GM18868 (cell line): ENCODE measurements at regions not wholly inside any gene's neighbourhood (a gene's known extent, or its start where the extent isn't known, plus 50 kb on each side); places are given as distances from the start of the nearest gene placed in this dataset.
"Not testable (repeated sequence)": the region's sequence is repeated elsewhere in the genome, so short reads cannot be mapped to it uniquely, and the experiment has no call there.

Source experiments
- ATAC-seq: cut with Tn5 transposase; IDR thresholded peaks from one replicate; pipeline ENCODE4 v1.9.1; 2021; ENCODE audit warnings: mild to moderate bottlenecking, moderate library complexity; ENCODE audit not compliant: unreplicated experiment

DNA sequence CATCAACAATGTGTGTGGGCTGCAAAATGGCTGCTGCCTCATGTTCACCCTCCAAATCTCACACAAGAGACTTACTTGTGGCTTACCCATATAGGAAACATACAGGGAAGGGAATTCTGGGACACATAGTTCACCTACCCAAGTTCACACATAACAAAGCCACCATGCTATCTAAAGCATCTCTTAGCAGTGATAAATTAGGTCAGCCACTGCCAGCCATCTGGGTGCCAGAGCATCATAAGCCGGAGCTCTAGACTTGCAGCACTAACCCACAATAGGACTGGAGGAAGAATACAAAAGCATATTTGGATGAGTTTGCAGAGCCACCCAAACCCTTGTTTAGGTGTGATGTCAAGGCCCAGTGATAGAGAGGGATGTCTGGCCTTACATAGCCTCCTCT is 321.7 kb downstream of the SEC16B start:
- no peak for ATAC-seq

DNA sequence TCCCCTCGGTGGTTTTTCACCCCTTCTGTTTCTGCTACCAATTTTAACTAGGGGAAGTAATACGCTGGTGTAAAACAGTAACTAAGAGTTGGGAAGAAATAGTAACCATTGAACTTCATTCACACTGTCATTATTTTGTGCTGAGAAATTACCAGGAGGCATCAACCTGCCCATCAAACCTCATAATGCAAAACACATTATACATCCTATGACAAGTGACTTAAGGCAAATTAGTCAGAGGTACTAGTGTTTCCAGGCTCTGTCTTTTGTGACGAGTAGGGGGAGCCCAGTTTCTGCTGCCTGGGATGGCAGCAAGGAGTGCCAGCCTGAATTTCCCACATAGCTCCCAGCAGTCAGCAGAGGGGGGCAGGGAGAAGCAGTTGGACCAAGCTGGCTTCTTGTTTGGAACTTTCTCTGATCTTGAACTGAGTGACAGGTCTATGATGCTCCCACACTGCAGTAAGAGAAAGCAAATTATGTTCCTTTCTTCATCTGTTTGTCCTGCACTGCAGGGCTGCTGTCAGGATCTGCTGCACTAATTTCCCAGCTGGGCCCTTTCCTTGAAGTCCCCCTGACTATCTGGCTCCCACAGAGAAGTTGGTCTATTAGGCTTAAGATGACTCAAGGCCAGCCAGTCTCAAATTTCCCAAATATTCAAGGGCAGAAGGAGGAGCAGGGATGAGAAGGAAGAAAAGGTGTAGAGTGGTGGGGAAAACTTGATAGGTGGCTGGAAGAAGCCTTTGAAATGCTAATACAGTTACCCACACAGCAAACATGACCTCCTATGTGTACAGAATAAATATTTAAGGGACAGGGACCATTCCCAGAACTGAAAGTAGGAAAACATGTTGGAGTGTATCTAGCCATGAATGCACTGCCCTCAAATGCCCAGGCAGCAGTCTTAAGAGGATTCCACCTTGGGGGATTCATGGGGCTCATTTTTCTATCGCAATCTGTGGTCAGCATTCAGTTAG is 322.8 kb downstream of the SEC16B start:
- ATAC-seq: no peak

DNA sequence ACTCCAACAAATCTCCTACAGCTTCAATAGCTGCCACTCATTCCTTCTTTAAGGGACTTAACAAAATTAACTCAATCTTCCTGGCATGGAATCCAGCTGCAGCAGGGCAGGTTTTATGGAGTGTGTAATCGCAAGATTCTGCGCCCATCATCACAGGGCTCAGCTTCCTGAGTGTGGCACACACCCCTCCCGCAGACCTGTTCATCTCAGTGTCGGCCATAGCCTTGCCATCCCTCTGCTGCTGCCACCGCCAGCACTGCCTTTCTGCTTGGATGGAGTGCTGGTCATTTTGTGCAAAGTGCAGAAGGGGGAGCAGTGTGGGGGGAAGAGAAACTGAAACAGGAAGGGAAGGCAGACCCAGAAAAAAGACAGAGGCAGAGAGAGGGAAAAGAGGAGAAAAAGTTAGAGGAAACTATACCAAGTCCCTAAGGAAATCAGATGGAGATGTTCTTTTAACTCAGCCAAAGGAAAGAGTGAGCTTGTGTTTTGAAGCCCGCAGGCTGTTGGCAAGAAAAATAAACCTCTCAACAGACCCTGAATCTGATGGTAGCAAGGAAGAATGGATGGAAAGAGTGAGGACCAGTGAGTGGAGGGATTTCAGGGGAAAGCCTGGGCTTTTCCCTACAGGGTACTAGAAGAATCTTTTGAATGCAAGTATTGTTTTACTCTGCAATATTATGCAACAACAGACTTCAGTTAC is 324.2 kb downstream of the SEC16B start:
- ATAC-seq: no peak

DNA sequence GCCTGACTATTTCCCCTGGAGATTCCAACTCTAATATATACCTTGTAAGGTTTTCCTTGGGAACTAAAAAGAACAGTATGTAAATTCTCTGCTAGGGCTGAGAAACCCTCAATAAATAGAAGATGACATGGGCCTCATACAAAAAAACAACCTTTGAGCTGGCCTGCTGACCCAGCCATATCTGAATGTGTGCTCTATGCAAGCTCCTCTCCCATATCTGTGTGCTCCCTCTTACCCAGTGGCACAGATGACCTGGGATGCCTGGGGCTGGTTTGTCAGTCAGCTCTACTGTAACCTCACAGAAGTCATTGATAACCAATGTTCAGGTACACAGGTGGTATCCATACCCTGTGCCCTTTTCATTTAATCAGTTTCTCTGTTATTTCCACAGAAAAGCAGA is 329.2 kb downstream of the SEC16B start:
- ATAC-seq: no peak

DNA sequence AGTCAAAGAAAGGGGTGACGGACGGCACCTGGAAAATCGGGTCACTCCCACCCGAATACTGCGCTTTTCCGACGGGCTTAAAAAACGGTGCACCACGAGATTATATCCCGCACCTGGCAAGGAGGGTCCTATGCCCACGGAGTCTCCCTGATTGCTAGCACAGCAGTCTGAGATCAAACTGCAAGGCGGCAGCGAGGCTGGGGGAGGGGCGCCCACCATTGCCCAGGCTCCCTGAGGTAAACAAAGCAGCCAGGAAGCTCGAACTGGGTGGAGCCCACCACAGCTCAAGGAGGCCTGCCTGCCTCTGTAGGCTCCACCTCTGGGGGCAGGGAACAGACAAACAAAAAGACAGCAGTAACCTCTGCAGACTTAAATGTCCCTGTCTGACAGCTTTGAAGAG is 335.7 kb downstream of the SEC16B start:
- not testable (repeated sequence) for ATAC-seq

DNA sequence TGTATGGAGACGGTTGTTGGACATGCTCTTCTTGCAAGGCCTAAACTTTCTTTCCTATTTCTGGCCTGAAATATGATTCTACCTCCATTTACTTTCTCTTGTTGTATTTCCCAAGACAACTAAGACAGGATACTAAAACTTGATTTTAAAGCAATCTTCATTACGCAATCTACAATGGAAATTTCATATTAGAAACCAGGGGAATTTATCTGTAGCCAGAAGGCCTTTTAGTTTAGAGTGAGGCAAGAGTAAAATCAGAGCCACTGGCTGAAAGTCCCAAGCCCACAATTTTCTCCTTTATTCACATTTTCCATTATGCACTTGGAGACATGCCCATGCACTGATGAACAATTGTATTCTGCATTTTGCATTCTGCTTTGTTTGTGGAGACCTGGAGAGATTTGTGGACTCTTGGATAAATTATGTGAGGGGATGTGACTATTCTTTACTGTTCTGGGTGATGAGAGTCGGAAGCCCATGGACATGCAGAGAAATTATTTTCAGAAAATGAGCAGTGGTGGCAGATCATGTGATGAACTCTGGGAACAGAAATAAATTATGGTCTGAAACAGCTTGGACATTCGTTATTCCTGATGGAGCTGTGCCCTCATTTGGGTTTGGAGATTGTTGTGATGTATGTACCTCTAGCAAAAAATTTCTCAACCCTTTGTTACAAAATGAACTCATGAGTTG is 336.8 kb downstream of the SEC16B start:
- no peak for ATAC-seq

DNA sequence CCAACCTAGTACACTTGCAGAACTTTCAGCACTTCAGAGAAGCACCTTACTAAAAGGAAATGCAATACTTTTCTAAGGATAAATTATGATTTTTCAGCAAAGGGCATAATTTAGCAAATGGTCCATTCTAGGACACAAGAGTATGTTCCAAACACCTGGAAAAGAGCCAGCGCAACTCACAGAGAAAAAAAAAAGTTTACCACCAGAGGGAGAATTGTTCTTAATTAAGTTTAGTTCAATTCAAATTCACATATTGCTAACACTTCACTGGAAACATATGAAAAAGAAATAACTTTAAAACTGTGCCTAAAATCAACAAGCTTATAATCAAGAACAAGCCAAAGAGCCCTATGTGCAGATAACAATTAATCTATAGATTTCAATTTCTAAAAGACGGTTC is 338.1 kb downstream of the SEC16B start:
- no peak for ATAC-seq

DNA sequence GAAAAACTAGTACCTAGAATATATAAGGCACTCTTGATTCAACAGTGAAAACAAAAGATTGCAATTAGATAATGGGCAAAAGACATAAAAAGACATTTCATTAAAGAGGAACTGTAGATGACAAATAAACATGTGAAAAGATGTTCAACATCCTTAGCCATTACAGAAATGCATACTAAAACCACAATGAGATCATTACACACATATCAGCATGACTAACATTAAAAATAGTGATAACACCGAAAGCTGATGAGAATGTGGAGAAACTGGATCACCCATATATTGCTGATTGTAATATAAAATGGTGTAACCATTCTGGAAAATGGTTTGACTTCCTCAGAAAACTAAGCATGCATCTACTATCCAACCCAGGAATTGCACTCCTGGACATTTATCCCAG is 340.3 kb downstream of the SEC16B start:
- no peak for ATAC-seq

DNA sequence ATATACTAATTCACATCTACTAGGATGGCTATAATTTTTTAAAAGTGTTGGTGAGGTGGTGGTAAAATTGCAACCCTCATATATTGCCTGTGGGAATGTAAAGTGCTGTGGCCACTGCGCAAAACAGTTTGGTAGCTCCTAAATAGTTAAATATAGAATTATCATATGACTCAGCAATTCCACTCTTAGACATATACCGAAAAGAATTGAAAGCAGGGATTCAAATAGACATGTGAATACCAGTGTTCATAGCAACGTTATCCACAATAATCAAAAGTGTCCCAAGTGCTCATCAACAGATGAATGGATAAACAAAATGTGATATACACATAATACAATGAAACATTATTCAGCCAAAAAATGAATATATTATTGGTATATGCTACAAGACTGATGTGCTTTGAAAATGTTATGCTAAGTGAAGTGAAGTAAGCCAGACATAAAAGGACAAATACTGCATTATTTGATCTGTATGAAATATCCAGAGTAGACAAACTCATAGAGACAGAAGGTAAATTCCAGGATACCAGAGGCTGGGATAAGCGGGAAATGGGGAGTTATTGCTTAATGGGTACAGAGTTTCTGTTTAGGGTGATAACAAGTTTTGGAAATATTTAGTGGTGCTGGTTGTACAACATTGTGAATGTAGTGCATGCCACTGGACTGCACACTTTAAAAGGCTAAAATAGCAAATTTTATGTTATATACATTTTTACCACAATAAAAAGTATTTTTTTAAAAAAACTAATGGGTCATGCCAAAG is 342.5 kb downstream of the SEC16B start:
- ATAC-seq: no peak

DNA sequence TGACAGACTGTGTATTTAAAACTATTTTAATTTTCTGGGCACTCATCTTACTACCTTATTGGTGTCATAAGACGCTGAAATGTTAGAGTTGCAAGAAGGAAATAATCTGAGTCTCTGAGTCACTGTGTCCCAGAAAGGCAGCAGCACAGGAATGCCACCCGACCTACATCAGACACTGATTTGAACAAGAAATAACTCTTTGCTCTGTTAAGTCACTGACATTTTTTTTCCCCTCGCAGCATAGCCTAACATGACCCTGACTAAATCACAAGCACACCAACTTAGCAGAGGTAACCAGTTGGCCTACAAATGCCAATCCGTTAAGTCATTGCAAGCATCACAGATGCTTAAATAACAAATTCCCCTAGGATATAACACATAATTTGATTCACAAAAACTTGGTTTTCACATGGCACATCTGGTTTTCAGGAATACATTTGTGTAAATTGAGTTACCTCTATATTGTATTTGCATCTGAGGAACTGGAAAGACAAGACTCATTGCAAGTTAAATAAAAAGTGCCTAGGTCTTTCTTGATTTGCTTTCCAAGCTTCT is 349.1 kb downstream of the SEC16B start:
- ATAC-seq: no peak

DNA sequence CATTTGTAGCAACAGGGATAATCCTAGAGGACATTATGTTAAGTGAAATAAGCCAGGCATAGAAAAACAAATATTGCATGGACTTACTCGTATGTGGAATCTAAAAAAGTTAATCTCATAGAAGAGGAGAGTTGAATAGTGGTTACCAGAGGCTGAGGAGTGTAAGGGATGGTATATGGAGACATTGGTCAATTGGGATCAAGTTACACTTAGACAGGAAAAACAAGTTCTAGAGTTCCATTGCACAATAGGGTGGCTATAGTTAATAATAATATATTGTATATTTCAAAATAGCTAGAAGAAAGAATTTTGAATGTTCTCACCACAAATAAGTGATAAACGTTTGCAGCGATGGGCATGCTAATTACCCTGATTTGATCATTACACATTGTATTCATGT is 354.6 kb downstream of the SEC16B start:
- ATAC-seq: no peak

DNA sequence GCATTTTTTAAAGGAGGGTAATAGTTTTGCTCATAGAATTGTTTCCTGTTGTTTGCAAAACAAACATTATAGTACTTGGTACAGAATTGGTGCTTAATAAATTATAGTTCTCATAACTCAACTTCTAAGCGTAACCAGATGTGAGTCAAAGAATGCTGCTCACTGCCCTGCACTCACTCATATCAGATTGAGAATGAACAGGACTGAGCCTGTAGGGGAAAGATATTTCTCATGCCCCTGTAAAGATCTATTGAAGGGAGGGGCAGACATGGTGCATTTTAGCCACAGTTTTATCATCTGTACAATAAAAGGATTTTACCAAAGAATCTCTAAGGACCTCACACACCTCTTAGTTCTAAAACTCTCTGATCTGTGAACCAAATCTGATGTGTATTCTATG is 358.5 kb downstream of the SEC16B start:
- no peak for ATAC-seq

DNA sequence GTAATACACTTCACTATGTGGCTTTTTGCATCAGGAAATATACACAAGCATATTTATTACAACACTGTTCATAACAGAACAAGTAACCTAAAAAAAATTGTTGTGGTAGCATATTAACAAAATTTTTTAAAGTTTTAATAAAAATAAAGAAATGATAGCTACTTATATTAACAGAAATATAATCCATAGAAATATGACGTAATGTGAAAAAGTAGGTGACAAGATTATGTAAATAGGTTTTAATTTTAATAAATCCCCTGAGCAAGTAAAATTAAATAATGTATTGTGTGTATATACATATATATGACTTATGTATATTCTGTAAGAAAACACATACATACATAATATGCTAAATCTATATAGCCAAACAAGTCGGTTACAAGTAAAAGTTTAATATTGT is 359.9 kb downstream of the SEC16B start:
- ATAC-seq: no peak

DNA sequence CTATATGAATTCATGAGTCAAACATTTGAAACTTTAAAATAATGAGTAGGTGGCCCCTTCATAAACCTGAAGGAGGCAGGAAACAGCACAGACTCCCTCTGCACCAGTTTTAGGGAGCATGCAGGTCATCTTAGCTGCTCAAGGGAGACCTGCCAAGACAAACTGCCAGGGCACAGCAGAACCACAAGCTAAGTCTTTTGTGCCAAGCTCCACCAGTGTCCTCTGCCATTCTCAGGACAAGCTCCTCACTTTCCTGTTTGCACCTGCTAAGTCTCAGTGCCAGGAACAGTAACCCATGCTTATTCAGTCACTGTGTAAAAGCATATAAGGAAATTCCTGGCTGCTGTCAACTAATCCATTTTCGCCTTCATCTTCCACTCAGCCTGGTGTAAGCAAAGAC is 368.9 kb downstream of the SEC16B start:
- no peak for ATAC-seq

DNA sequence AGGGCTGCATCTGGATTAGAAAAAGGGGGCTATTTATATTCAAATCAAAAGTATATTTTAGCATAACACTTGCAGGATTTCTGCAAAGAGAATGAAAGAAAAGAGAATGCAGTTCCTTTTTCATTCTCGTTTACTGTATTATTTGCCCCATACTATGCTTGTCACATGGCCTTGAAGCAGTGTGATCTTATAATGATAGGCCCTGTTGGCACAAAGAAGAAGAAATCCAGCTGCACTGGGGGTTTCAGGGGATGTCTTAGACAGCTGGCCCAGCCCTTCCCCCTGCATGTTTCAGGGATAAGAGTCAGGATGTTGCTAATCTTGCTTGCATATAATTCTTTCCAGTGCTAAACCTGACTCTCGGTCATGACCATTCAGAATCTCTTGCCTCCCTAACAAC is 369.5 kb downstream of the SEC16B start:
- ATAC-seq: no peak

DNA sequence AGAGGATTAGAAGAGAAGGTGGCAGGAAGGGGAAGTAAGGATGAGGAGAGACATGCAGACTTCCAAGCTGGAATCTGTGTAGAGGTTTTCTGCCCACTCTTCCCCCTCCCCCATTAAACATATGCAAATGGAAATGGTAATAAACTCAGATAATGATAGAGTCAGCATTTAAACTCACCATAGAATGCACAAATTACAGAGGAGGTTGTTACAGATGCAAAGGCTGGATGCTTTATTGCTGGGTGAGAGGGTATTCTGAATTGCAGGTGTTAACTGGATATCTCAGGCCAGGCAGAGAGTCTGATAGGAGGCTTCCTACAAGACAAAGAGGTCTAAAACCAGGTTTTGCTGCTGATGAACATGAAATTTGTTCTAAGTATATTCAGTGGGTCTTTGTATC is 372.5 kb downstream of the SEC16B start:
- no peak for ATAC-seq

DNA sequence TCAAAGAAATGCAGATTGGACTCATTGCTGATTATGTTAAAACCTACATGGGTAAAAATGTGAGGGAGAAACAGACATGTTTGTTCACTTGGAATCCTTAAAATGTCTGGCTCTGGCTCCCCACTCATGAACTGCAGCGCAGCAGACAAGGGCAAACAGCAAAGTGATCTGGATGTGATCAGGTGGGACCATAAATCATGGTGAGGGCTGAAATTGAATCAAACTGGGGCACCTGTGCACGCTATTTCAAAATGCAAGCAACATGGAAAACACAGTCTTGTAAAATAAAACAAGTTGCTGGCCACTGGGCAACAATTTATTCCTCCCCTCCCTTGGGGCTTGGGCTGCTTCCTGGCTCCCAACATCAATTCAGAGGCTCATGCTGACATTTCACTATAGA is 373.4 kb downstream of the SEC16B start:
- no peak for ATAC-seq

DNA sequence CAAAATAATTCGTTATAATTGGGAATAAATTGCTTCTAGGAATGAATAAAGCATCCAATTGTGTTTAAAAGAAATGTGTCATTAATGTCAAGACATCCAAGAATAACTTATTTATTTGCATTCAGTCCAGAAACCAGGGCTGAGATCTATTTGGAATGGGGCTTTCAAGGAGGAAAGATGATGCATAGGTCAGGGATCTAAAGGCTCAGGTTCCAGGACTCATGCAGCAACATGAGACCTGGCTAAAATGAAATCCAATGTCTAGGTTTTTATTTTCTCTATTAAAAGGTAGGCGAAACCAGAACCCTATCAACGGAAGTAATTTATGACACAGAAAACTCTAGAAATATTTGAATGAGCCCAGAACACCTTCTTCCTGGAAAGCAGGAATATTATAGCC is 376.8 kb downstream of the SEC16B start:
- no peak for ATAC-seq

DNA sequence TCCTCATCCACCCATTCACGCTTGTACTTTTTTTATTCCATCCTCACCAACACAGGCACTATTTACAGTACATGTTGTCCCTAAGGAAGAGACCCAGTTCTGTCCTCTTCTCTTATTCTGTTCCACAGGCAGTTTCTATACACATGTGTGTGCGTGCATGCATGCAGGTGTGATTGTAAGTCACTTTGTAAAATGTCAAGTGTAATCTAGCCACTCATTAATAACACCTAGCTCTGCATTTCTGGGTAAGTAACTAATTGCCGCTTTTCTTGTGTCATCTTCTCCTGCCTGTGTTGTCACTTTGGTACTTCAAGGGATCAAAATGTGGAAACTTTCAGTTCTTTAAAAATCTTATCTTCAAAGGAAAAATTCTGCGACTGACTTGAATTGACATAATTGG is 377.2 kb downstream of the SEC16B start:
- no peak for ATAC-seq

DNA sequence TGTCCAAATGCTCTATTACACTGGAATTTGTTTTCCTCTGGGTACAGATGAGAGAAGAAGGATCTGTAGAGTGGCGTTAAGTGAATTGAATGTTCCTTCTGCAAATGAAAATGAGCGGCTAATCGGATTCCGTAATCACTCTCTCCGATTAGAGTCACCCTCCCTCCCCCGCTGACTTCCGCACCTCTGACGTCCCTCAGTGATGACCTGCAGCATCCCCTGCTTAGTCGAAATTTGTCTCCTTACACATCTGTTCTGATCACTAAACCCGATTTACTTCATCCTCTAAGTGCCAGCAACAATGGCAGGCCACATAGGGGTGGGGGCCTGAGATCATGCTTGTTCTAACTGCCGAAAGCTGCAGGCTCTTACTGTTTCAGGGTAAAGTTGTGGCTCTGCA is 378.7 kb downstream of the SEC16B start:
- no peak for ATAC-seq

DNA sequence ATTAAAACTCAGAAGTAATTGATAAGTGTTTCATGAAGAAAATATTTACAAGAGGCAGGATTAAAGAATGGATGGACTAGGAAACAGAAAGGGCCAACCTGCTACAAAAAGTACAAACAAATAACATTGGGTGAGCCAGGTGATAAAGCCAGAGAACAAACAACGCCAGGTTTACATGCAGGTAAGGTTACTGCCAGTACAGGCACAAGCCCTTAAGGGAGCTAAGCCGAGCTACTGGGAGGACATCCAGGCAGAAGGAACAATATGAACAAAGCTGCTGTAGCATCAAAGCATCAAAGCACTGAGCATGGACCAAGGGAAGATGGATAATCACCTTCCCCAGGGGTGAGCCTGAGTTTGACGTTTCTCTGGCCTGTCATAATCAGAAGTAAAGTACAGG is 380.7 kb downstream of the SEC16B start:
- no peak for ATAC-seq
